Mesodermal cell (in vitro differentiated cells): ENCODE measurements at regions not wholly inside any gene's neighbourhood (a gene's known extent, or its start where the extent isn't known, plus 50 kb on each side); places are given as distances from the start of the nearest gene placed in this dataset.
"Not testable (repeated sequence)": the region's sequence is repeated elsewhere in the genome, so short reads cannot be mapped to it uniquely, and the experiment has no call there.

ENCODE experiments used
- H3K27ac ChIP-seq: 2 replicates; pipeline ENCODE4 v1.7.0; 2013; ENCODE audit warnings: mild to moderate bottlenecking, low read depth, low read length, moderate library complexity; ENCODE audit not compliant: severe bottlenecking
- H3K36me3 ChIP-seq: 2 replicates; pipeline ENCODE4 v1.7.1; 2013; ENCODE audit warnings: mild to moderate bottlenecking, low read length, moderate library complexity; ENCODE audit not compliant: control insufficient read depth, insufficient read depth
- H3K4me1 ChIP-seq: one replicate; pipeline ENCODE4 v1.7.1; 2013; ENCODE audit warnings: mild to moderate bottlenecking, low read length; ENCODE audit not compliant: insufficient read depth, control insufficient read depth, poor library complexity, severe bottlenecking
- H3K4me3 ChIP-seq: 2 replicates; pipeline ENCODE4 v1.7.0; 2013; ENCODE audit warnings: low read length, control low read depth, mild to moderate bottlenecking; ENCODE audit not compliant: insufficient read depth, poor library complexity, severe bottlenecking; ENCODE audit errors: extremely low read depth
- H3K9me3 ChIP-seq: 2 replicates; pipeline ENCODE4 v1.7.1; 2013; ENCODE audit warnings: mild to moderate bottlenecking, low read length, moderate library complexity; ENCODE audit not compliant: control insufficient read depth
- WGBS, 2 experiments: methylation state at CpG; one replicate each; pipeline ENCODE4 v1.1.5; 2013; ENCODE audit warnings: missing lambda C conversion rate in 2 of 2; ENCODE audit not compliant: insufficient coverage in 2 of 2; 5-methylcytosine and 5-hydroxymethylcytosine counted together

DNA sequence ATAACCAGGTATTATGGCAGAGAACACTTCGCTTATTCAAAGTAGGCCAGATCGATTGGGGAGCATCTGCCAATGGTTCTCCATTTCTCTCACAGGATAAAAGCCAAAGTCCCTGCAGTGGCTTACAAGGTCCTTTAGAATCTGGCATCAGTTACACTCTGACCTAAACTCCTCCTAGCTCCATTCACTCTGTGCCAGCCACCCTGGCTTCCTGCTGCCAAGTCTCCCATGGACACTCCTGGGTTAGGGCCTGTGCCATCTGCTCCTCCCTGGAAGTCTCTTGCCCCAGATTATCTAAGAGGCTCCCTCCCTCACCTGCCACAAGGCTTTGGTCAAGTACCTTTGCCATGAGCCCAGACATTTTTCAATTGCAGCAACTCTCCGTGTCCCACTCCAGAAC, 649.2 kb downstream of the DACH1 start:
- Histone ChIP-seq H3K4me1 (no peaks in the 10 kb centered on the region), H3K4me3 (no peak overlapping the region), H3K36me3 (no peaks in the 10 kb centered on the region), H3K27ac (no peak overlapping the region), H3K9me3 (no peaks in the 10 kb centered on the region)
- WGBS, 2 experiments, result 85 to 94% methylated on average over 2 of the region's 3 CpGs

DNA sequence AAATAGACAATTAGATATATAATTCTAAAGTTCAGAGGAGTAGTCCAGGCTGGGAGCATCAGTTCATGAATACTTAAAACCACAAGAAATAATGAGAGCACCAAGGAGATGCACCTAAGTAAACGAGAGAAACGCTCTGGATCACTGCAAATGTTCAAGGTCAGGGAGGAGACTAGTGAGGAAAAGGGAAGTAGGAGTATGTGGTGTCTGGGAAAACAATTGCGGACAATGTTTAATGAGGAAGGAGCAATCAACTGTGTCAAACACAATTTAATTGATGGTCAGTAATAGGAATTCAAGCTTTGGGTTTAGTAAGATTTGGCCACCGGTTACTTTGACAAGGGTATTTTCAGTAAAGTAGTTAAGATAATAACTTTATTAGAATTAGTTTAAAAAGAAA, 652.2 kb downstream of the DACH1 start:
- Histone ChIP-seq H3K4me3 (no peak overlapping the region), H3K36me3 (no peaks in the 10 kb centered on the region), H3K9me3 (no peaks in the 10 kb centered on the region), H3K27ac (no peak overlapping the region), H3K4me1 (no peaks in the 10 kb centered on the region)
- WGBS, 2 experiments, result 90 to 100% methylated on average over 3 to 4 of the region's 4 CpGs

DNA sequence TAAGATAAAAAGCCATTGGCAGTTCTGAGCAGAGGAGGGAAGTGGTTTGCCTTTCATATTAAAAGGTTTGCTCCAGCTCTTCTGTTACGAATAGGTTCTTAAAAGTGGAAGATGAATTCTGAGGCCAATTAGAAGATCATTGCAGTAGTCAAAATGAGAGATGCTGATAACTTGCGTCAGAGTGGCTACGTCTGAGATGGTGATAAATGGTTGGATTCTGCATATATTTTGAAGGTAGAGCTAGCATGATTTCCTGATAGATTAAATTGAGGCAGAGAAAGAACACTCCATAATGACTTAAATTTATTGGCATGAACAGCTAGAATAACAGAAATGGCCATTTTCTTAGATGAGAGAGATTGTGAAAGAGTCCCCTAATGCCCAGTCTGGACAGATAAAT, 652.6 kb downstream of the DACH1 start:
- no peaks in the 10 kb centered on the region for H3K9me3 ChIP-seq
- no peak overlapping the region for H3K27ac ChIP-seq
- no peaks in the 10 kb centered on the region for H3K4me1 ChIP-seq
- WGBS, 2 experiments, result 81 to 93% methylated on average over 3 of the region's 3 CpGs
- H3K36me3 ChIP-seq, result no peaks in the 10 kb centered on the region
- H3K4me3 ChIP-seq, result no peak overlapping the region

DNA sequence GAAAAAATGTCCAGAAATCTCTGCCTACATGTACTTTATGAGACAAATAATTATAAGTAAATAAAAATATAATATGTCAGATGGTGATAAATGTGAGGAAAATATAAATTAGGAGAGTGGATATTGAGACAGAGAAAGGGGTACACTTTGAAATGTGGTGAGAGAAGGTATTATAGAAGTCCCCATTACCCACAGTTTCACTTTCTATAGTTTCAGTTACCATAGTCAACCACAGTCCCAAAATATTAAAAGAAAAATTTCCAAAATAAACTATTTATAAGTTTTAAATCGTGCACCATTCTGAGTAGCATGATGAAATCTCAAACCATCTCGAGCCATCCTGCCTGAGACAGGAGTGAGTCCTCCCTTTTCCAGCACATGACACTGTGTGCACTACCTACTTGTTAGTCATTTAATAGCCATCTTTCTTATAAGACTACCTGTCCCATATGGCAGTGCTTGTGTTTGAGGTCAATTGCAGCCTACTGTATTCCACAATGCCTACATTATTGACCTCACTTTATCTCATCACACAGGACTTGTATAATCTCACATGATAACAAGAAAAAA, 653.7 kb downstream of the DACH1 start:
- WGBS, 2 experiments, result 73 to 93% methylated on average over 2 of the region's 2 CpGs
- H3K4me3 ChIP-seq, result no peak overlapping the region
- no peaks in the 10 kb centered on the region for H3K36me3 ChIP-seq
- H3K27ac ChIP-seq, result no peak overlapping the region
- H3K9me3 ChIP-seq, result no peaks in the 10 kb centered on the region
- H3K4me1 ChIP-seq, result no peaks in the 10 kb centered on the region

DNA sequence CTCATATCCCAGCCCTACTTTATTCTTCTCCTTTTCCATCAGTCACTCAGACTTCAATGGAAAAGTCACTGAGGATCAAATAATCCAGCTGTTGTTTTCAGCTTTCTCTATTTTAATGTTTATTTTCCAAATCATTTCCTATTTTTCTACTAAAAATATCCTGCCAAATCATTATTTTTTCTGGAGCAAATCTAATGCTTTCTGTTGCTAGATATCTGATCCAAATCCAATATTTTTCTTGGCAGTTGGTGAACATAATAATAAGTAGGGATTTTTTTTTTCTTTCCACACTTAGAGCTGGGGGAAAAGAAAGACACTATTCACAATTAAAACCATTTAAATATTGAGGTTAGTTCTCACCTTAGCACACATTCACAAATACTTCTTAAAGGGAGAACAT, 656.1 kb downstream of the DACH1 start:
- no peaks in the 10 kb centered on the region for H3K4me1 ChIP-seq
- no peaks in the 10 kb centered on the region for H3K9me3 ChIP-seq
- H3K27ac ChIP-seq, result no peak overlapping the region
- H3K36me3 ChIP-seq, result no peaks in the 10 kb centered on the region
- H3K4me3 ChIP-seq, result no peak overlapping the region

DNA sequence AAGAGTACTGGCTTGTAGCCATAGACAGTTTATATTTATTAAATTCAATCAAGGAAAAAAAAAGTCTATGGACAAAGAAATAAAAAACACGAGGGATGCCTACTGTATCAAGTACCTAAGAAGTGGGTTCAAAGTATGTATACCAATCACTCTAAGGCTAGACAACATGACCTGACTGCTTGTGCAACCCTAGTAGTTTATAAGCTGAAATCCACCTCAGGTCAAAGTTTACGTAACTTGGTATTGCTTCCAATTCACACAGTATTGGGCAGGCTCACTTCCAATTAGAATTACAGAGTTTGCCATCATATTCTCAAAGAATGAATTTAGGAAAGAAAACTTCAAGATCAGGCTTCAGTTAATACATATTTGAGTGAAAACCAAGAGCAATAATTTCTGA, 657.8 kb downstream of the DACH1 start:
- no peak overlapping the region for H3K27ac ChIP-seq
- no peaks in the 10 kb centered on the region for H3K4me1 ChIP-seq
- H3K36me3 ChIP-seq, result no peaks in the 10 kb centered on the region
- no peak overlapping the region for H3K4me3 ChIP-seq
- no peaks in the 10 kb centered on the region for H3K9me3 ChIP-seq
- 80 to 83% methylated on average over 1 of the region's 2 CpGs for WGBS, 2 experiments

DNA sequence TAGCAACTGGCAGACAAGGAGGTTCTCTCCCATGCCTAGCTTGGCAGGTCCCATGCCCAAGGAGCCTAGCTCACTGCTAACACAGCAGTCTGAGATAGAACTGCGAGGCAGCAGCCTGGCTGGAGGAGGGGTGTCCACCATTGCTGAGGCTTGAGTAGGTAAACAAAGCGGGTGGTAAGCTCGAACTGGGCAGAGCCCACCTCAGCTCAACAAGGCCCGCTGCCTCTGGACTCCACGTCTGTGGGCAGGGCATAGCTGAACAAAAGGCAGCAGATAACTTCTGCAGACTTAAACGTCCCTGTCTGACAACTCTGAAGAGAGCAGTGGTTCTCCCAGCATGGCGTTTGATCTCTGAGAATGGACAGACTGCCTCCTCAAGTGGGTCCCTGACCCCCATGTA, 682.4 kb downstream of the DACH1 start:
- H3K4me1 ChIP-seq, H3K36me3 ChIP-seq, H3K27ac ChIP-seq, H3K9me3 ChIP-seq, H3K4me3 ChIP-seq: not testable (repeated sequence)
- WGBS, 2 experiments, result 76 to 88% methylated on average over 4 to 5 of the region's 7 CpGs

DNA sequence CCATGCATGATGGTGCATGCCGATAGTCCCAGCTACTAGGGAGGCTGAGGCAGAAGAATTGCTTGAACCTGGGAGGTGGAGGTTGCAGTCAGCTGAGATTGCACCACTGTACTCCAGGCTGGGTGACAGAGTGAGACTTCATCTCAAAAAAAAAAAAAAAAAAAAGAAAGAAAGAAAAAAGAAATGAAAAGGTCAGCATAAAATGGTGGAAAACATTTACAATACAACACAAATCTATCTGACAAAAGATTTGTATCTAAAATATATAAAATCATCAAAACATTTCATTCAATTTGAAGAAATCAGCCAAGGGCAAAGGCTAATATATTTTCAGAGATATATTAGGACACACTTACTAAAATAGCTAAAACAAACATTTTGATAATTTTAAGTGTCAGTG, 683.7 kb downstream of the DACH1 start:
- not testable (repeated sequence) for H3K36me3 ChIP-seq, H3K9me3 ChIP-seq, H3K4me3 ChIP-seq, H3K27ac ChIP-seq, H3K4me1 ChIP-seq
- 89% methylated on average over 1 of the region's 1 CpG; no CpG with 5 or more reads in 1 of the 2 experiments for WGBS, 2 experiments

DNA sequence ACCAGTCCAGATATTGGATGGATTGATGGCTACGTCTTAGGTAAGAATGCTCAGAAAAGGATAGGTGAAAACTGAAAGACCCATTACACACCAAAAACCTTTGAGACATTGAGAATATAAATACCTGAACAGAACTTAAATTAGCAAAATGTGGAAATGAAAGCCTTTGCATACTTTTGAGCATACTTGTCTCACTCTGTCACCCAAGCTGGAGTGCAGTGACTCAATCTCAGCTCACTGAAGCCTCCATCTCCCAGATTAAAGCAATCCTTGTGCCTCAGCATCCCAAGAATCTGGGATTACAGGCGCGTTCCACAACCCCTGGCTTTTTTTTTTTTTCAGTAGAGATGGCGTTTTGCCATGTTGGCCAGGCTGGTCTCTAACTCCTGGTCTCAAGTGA, 695.3 kb downstream of the DACH1 start:
- Histone ChIP-seq H3K27ac (no peak overlapping the region), H3K4me1 (no peaks in the 10 kb centered on the region), H3K36me3 (no peaks in the 10 kb centered on the region), H3K9me3 (no peaks in the 10 kb centered on the region), H3K4me3 (no peak overlapping the region)
- 90 to 91% methylated on average over 3 of the region's 4 CpGs for WGBS, 2 experiments

DNA sequence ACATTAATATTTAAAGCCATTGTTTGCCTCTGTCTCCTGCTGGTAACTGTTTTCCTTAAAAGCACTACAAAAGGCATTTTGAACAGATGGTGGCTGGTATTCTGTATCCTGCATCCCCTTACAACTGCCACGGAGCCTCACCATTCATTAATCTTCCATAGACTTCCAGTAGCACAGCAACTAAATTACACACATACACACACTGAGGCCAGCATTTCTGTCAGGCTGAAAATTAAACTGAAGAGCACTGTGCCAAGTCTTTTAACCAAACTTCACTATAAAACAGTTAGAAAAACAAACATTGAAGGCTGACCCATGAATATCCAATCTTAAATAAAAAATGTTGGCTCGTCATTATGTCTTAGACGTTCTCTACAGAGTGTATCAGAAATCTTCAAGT, 697.8 kb downstream of the DACH1 start:
- 60 to 84% methylated on average over 2 to 3 of the region's 3 CpGs for WGBS, 2 experiments
- no peaks in the 10 kb centered on the region for H3K9me3 ChIP-seq
- H3K4me3 ChIP-seq, result no peak overlapping the region
- H3K27ac ChIP-seq, result no peak overlapping the region
- no peaks in the 10 kb centered on the region for H3K4me1 ChIP-seq
- H3K36me3 ChIP-seq, result no peaks in the 10 kb centered on the region

DNA sequence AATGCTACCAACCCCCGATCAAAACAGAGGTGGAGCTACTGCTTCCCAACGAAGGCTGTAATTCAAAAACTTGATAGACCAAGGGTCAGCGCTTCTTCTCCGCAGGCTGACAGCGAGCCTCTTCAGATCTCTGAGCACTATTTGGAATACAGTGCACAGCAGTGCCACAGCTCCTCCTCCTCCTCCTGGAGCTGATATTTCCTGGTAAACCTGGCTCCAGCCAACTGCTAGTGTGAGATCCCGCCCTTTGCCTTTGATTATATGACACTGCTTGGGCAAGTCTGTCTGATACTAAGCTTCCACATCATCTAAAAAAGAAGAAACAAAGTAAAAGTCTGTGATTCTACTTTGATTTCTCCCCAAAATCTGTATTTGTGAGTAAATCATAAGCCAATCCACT, 710.5 kb downstream of the DACH1 start:
- 71 to 80% methylated on average over 5 to 6 of the region's 6 CpGs for WGBS, 2 experiments
- no peaks in the 10 kb centered on the region for H3K36me3 ChIP-seq
- no peak overlapping the region for H3K27ac ChIP-seq
- no peaks in the 10 kb centered on the region for H3K9me3 ChIP-seq
- no peak overlapping the region for H3K4me3 ChIP-seq
- no peaks in the 10 kb centered on the region for H3K4me1 ChIP-seq
